HCT116 (cell line): ENCODE measurements at regions not wholly inside any gene's neighbourhood (a gene's known extent, or its start where the extent isn't known, plus 50 kb on each side); places are given as distances from the start of the nearest gene placed in this dataset.

Source experiments
- ATAC-seq: fragments of 200-7000 bp; cut with Tn5 transposase; 2 replicates; pipeline ENCODE4 v1.9.1; 2020; ENCODE audit warnings: mild to moderate bottlenecking, moderate library complexity
- BruUV-seq: library from RNA; stranded (reverse); fragments of 400-500 nt; replicated peaks from 2 replicates; lab custom pipeline; 2021; lab: Mats Ljungman, UMichigan
- CTCF ChIA-PET: fragments of 300-600 bp; sonication (Branson Sonifier 250); formaldehyde crosslinking; loops from one replicate; lab custom pipeline; 2021; ENCODE audit warnings: antibody characterized with exemption; lab: Charles Lee
- POLR2A ChIA-PET: fragments of 300-600, 350-600 bp; sonication (Branson Sonifier 250); formaldehyde crosslinking; loops from one replicate; lab custom pipeline; 2021; ENCODE audit warnings: antibody characterized with exemption; lab: Charles Lee
- RAD21 ChIA-PET, 2 experiments: fragments of 300-600 bp; sonication (Branson Sonifier 250); formaldehyde crosslinking; loops; one replicate each; lab custom pipeline; 2023; ENCODE audit warnings: low total read pairs in 2 of 2; ENCODE audit not compliant: uncharacterized antibody in 2 of 2, unreplicated experiment in 2 of 2, low non-redundant PET in 1 of 2; lab: Charles Lee
- DNase-seq: peaks from one replicate; pipeline ENCODE4 v3.0.0-alpha.2; 2010; ENCODE audit warnings: low read depth, low spot score
- H2AFZ ChIP-seq: fragments of 200-600 bp; shearing (Covaris generic), sonication (generic); 2 replicates; pipeline ENCODE4 v1.6.1; 2017; ENCODE audit warnings: low read depth, mixed run types, mixed read lengths, antibody characterized with exemption, low read length; ENCODE audit not compliant: poor library complexity, severe bottlenecking
- H3K27ac ChIP-seq: 2 replicates; pipeline ENCODE4 v1.5.1; 2012; ENCODE audit warnings: low read depth, low read length
- H3K27me3 ChIP-seq: fragments of 200-600 bp; sonication (generic); 2 replicates; pipeline ENCODE4 v1.6.1; 2016; ENCODE audit warnings: mixed run types, low read length, mixed read lengths; ENCODE audit not compliant: insufficient read depth
- H3K36me3 ChIP-seq, 2 experiments: fragments of 200-500 bp in 1 of 2; fragments of 200-600 bp in 1 of 2; sonication (Bioruptor generic) in 1 of 2; sonication (generic) in 1 of 2; 2 replicates each; pipeline versions ENCODE4 v1.5.1 to v1.6.1; 2014 to 2016; ENCODE audit warnings: low read length in 2 of 2, inconsistent platforms in 1 of 2, mixed read lengths in 1 of 2, mixed run types in 1 of 2; ENCODE audit not compliant: insufficient read depth in 2 of 2, control insufficient read depth in 1 of 2
- H3K4me1 ChIP-seq, 2 experiments: fragments of 200-600 bp in 1 of 2; sonication (generic) in 1 of 2; 2 replicates each; pipeline versions ENCODE4 v1.5.1 to v1.6.1; 2012 to 2017; ENCODE audit warnings: low read length in 2 of 2, inconsistent platforms in 1 of 2, mild to moderate bottlenecking in 1 of 2, mixed read lengths in 1 of 2, mixed run types in 1 of 2, moderate library complexity in 1 of 2; ENCODE audit not compliant: insufficient read depth in 2 of 2, control insufficient read depth in 1 of 2
- H3K4me2 ChIP-seq: fragments of 200-600 bp; sonication (generic); 2 replicates; pipeline ENCODE4 v1.6.1; 2017; ENCODE audit warnings: mixed run types, low read length, mixed read lengths
- H3K4me3 ChIP-seq, 2 experiments: fragments of 200-600 bp in 1 of 2; sonication (generic) in 1 of 2; replicated peaks in 1 of 2; 2 replicates each; pipeline ENCODE4 v1.5.1; 2011 to 2016; ENCODE audit warnings: low read length in 2 of 2, control low read depth in 1 of 2, low read depth in 1 of 2, mild to moderate bottlenecking in 1 of 2, mixed read lengths in 1 of 2, mixed run types in 1 of 2
- H3K79me2 ChIP-seq: fragments of 200-600 bp; sonication (generic); 2 replicates; pipeline ENCODE4 v1.6.1; 2017; ENCODE audit warnings: mild to moderate bottlenecking, mixed run types, low read length, moderate library complexity, mixed read lengths; ENCODE audit not compliant: insufficient read depth
- H3K9ac ChIP-seq: fragments of 200-600 bp; sonication (generic); 2 replicates; pipeline ENCODE4 v1.6.1; 2016; ENCODE audit warnings: low read length, mixed read lengths
- H3K9me2 ChIP-seq: fragments of 200-600 bp; sonication (generic), shearing (Covaris generic); 2 replicates; pipeline ENCODE4 v1.6.1; 2017; ENCODE audit warnings: mixed run types, mild to moderate bottlenecking, moderate library complexity; ENCODE audit not compliant: insufficient read depth
- H3K9me3 ChIP-seq, 2 experiments: fragments of 200-500 bp in 1 of 2; fragments of 200-600 bp in 1 of 2; sonication (Bioruptor generic) in 1 of 2; sonication (generic) in 1 of 2; 2 replicates each; pipeline ENCODE4 v1.6.1; 2014 to 2017; ENCODE audit warnings: low read length in 2 of 2, mixed read lengths in 2 of 2, inconsistent platforms in 1 of 2, low read depth in 1 of 2, mild to moderate bottlenecking in 1 of 2, mixed run types in 1 of 2, moderate library complexity in 1 of 2; ENCODE audit not compliant: control insufficient read depth in 1 of 2, insufficient read depth in 1 of 2
- H4K20me1 ChIP-seq: fragments of 200-600 bp; sonication (generic), shearing (Covaris generic); 2 replicates; pipeline ENCODE4 v1.6.1; 2017; ENCODE audit warnings: mixed run types, mild to moderate bottlenecking, moderate library complexity; ENCODE audit not compliant: insufficient read depth
- CBX3 ChIP-seq: IDR thresholded peaks from 2 replicates; pipeline ENCODE4 v1.6.1; 2012; ENCODE audit warnings: low read depth
- RAD21 ChIP-seq: IDR thresholded peaks from 2 replicates; pipeline ENCODE4 v1.6.1; 2012; ENCODE audit warnings: low read depth, mild to moderate bottlenecking
- YY1 ChIP-seq: IDR thresholded peaks from 2 replicates; pipeline ENCODE4 v1.6.1; 2011; ENCODE audit warnings: low read length, low read depth, moderate library complexity, mild to moderate bottlenecking; ENCODE audit not compliant: insufficient replicate concordance; ENCODE audit errors: extremely low read depth
- intact Hi-C: fragments of 100-400 bp; cut with micrococcal nuclease; formaldehyde crosslinking; loops from 2 replicates; pipeline ENCODE4 v1.10.0; 2022
- TF ChIP-seq, protein P1 (sequence below): IDR thresholded peaks from 2 replicates; pipeline ENCODE4 v1.6.1; 2011; ENCODE audit warnings: mild to moderate bottlenecking, low read length, moderate library complexity; ENCODE audit not compliant: insufficient replicate concordance; ENCODE audit errors: extremely low read depth
- TF ChIP-seq, protein P2 (sequence below): IDR thresholded peaks from 2 replicates; pipeline ENCODE4 v1.6.1; 2012; ENCODE audit warnings: low read depth
- TF ChIP-seq, protein P3 (sequence below): IDR thresholded peaks from 2 replicates; pipeline ENCODE4 v1.6.1; 2012
- TF ChIP-seq, protein P4 (sequence below), 3 experiments: fragments of 200-600 bp in 1 of 3; sonication (generic) in 1 of 3; IDR thresholded peaks in 2 of 3; conservative IDR thresholded peaks in 1 of 3; 2 replicates each; pipeline ENCODE4 v1.5.1; 2012 to 2017; ENCODE audit warnings: low read depth in 2 of 3, low read length in 2 of 3, antibody characterized with exemption in 1 of 3, borderline replicate concordance in 1 of 3, control low read depth in 1 of 3, mild to moderate bottlenecking in 1 of 3, mixed read lengths in 1 of 3, mixed run types in 1 of 3, moderate library complexity in 1 of 3; ENCODE audit not compliant: insufficient read depth in 1 of 3
- TF ChIP-seq, protein P5 (sequence below): IDR thresholded peaks from 2 replicates; pipeline ENCODE4 v1.6.1; 2012

DNA sequence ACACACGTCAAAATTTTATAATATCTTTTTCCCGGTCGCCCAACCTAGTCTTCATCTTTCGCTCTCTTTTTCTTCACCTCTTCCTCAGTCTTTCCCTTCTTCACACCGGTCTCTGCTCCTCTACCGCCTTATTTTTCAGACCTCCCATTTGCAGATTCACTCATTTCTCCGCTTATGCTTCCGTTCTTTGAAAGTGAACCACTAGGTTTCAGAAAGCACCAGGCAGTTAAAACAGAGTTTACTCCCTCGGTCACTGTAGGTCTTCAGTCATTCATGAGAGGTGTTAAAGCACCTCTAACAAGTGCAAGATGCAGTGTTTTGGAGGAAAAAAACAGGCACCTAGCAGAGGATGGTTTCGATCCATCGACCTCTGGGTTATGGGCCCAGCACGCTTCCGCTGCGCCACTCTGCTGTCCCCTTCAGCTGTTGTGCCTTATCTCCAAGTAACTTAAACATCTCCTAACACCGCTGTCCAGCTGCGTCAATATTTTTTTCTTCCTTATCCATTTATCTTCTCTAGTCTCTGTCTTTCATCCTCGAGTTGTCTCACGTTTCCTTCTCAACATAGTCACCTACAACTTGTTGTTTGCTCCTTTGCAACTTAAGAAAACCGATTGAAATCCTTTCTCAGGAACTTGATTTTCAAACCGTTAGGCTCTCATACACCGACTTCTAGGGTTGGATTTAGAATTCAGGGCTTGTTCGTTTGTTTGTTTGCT, 119.7 kb upstream of the ZNF184 start:
- ATAC-seq (peak; percentile 88), DNase-seq (no peak)
- H3K36me3 ChIP-seq: no peaks in the 10 kb centered on the region
- intact Hi-C loops: loop anchor here (5.0 kb wide), 3 partner anchors 45 to 430 kb away; no protein-coding TSS in a partner anchor
- RAD21 ChIA-PET: no interaction called here
- H3K4me2 ChIP-seq: peak overlapping the region; percentile 22
- POLR2A ChIA-PET: no interaction called here
- H3K4me3 ChIP-seq: no peak overlapping the region
- H3K79me2 ChIP-seq: no peaks in the 10 kb centered on the region
- CTCF ChIA-PET: interaction anchor here (1.3 kb wide), 1 partner anchor 17 kb away, joined by 3 read pairs; no protein-coding TSS in a partner anchor
- H3K27me3 ChIP-seq: no peaks in the 10 kb centered on the region
- no peak overlapping the region for H3K27ac ChIP-seq
- no TSS peak for BruUV-seq
- H3K9me3 ChIP-seq: no peaks in the 10 kb centered on the region
- H3K9me2 ChIP-seq: no peaks in the 10 kb centered on the region
- no peak overlapping the region for H2AFZ ChIP-seq
- H3K9ac ChIP-seq: no peak overlapping the region
- no peaks in the 10 kb centered on the region for H4K20me1 ChIP-seq
- H3K4me1 ChIP-seq: peaks cover 7 to 30% of the 10 kb centered on the region in 2 experiments
- TF ChIP-seq, protein P1, sequence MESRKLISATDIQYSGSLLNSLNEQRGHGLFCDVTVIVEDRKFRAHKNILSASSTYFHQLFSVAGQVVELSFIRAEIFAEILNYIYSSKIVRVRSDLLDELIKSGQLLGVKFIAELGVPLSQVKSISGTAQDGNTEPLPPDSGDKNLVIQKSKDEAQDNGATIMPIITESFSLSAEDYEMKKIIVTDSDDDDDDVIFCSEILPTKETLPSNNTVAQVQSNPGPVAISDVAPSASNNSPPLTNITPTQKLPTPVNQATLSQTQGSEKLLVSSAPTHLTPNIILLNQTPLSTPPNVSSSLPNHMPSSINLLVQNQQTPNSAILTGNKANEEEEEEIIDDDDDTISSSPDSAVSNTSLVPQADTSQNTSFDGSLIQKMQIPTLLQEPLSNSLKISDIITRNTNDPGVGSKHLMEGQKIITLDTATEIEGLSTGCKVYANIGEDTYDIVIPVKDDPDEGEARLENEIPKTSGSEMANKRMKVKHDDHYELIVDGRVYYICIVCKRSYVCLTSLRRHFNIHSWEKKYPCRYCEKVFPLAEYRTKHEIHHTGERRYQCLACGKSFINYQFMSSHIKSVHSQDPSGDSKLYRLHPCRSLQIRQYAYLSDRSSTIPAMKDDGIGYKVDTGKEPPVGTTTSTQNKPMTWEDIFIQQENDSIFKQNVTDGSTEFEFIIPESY: peak; percentile 14
- TF ChIP-seq, protein P2, sequence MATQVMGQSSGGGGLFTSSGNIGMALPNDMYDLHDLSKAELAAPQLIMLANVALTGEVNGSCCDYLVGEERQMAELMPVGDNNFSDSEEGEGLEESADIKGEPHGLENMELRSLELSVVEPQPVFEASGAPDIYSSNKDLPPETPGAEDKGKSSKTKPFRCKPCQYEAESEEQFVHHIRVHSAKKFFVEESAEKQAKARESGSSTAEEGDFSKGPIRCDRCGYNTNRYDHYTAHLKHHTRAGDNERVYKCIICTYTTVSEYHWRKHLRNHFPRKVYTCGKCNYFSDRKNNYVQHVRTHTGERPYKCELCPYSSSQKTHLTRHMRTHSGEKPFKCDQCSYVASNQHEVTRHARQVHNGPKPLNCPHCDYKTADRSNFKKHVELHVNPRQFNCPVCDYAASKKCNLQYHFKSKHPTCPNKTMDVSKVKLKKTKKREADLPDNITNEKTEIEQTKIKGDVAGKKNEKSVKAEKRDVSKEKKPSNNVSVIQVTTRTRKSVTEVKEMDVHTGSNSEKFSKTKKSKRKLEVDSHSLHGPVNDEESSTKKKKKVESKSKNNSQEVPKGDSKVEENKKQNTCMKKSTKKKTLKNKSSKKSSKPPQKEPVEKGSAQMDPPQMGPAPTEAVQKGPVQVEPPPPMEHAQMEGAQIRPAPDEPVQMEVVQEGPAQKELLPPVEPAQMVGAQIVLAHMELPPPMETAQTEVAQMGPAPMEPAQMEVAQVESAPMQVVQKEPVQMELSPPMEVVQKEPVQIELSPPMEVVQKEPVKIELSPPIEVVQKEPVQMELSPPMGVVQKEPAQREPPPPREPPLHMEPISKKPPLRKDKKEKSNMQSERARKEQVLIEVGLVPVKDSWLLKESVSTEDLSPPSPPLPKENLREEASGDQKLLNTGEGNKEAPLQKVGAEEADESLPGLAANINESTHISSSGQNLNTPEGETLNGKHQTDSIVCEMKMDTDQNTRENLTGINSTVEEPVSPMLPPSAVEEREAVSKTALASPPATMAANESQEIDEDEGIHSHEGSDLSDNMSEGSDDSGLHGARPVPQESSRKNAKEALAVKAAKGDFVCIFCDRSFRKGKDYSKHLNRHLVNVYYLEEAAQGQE: no peak; the same call in 1 of the 2 replicates
- TF ChIP-seq, protein P3, sequence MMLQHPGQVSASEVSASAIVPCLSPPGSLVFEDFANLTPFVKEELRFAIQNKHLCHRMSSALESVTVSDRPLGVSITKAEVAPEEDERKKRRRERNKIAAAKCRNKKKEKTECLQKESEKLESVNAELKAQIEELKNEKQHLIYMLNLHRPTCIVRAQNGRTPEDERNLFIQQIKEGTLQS: peak; percentile 99
- TF ChIP-seq, protein P4, sequence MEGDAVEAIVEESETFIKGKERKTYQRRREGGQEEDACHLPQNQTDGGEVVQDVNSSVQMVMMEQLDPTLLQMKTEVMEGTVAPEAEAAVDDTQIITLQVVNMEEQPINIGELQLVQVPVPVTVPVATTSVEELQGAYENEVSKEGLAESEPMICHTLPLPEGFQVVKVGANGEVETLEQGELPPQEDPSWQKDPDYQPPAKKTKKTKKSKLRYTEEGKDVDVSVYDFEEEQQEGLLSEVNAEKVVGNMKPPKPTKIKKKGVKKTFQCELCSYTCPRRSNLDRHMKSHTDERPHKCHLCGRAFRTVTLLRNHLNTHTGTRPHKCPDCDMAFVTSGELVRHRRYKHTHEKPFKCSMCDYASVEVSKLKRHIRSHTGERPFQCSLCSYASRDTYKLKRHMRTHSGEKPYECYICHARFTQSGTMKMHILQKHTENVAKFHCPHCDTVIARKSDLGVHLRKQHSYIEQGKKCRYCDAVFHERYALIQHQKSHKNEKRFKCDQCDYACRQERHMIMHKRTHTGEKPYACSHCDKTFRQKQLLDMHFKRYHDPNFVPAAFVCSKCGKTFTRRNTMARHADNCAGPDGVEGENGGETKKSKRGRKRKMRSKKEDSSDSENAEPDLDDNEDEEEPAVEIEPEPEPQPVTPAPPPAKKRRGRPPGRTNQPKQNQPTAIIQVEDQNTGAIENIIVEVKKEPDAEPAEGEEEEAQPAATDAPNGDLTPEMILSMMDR (IDR thresholded peaks at IDR 0.05 in 2 of 3, conservative IDR thresholded peaks at IDR 0.05 in 1 of 3; ENCODE audit: borderline replicate concordance in 1 of 3, insufficient read depth in 1 of 3, low read depth in 2 of 3, low read length in 2 of 3): no peak
- TF ChIP-seq, protein P5, sequence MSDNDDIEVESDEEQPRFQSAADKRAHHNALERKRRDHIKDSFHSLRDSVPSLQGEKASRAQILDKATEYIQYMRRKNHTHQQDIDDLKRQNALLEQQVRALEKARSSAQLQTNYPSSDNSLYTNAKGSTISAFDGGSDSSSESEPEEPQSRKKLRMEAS: peak; percentile 49; the same call in 1 of the 2 replicates
- TF ChIP-seq RAD21: peak; percentile 8; the same call in 1 of the 2 replicates
- TF ChIP-seq YY1: peak; percentile 43
- TF ChIP-seq CBX3: peak; percentile 94
